Ecto neural progenitor cell (in vitro differentiated cells): ENCODE measurements at regions not wholly inside any gene's neighbourhood (a gene's known extent, or its start where the extent isn't known, plus 50 kb on each side); places are given as distances from the start of the nearest gene placed in this dataset.
A peak's percentile ranks its signal among the peaks of the same experiment; 100 is the strongest.
"Not testable (repeated sequence)": the region's sequence is repeated elsewhere in the genome, so short reads cannot be mapped to it uniquely, and the experiment has no call there.

Experiments used
- DNase-seq: peaks from one replicate; pipeline ENCODE4 v3.0.0-alpha.2; 2018; ENCODE audit warnings: low spot score

DNA sequence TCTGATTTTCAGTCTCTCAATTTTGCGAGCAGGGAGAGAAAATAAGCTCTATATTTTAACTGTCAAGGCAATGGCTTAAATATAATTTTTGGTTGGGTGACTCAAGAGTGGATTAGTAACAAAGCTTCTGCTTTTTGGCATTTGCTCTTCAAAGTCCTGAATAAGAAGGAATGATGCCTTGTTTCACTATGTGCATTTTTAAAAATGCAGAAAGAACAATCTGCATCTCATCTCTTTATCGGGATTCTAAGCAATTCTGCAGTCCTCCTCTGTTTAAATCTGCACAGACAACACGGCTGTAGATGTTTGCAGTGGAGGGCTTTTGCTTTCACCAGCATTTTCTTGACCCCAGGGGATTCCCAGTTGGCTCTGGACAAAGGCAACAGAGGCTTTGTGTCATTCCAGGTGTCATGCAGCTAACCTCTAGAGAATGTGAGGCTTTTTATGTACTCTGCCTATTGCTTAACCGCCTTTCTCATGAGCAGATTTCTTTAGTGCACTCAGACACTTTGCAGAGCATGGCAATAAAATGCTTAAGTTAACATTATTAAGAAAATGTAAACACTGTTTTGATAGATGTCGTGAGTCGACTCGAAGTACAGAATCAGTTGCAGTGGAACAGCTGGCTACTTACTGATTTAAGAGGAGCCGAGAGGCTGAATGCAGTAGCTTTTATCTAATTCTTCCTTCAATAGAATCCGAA is 783.2 kb upstream of the NEGR1 start:
- DNase-seq = peak; percentile 65

DNA sequence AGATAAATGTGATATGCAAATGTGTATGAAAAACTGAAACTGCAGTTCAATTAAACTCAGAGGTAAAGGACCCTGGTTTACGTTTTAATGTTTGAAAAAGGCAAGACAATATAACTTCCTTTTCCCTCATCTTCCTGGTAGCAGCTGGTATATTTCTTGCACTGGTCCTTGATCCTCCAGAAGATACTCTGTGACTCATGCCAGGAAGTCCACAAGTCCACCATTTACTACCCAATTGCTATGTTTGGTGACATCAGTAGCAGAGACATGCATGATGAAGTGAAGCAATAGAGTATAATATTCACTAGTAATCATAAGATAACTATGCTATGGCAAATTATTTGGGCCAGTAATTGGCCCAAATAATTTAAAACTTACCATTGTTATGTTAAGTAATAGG is 774.5 kb upstream of the NEGR1 start:
- no peak for DNase-seq

DNA sequence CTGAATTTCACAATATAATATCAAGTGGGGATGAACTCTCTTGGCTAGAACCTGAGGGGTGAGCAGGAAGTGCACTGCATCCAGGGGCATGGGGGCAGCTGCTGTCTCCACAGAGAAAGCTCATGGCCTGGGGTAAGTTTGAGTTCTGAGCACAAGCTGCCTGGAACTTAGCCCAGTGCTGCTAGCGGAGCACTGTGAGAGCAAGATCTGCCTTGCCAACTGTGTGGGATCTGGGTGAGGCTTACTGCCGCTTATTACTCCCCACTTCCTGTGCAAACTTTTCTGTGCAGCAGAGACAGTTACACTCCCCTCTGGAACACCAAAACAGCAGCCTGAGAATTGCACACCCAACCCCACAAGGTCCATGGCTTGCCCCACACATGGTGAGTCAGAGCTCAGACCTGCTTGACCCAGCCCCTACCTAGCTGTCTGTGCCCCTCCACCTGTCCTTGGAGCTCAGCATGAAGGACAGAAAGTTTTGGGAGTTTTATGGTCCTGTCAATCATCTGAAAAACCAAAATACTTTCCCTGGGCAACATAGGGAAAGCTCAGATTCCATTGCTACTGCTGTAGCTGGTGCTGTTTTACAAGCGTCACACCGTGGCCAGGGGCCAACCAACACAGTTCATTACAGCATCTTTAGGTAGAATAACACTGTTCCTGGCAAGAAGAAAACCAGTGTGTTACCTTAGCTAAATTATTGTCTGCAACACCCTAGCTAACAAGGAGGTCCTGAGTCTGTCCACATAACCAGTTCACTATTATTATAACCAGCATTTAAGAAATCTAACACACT is 762.1 kb upstream of the NEGR1 start:
- DNase-seq = no peak

DNA sequence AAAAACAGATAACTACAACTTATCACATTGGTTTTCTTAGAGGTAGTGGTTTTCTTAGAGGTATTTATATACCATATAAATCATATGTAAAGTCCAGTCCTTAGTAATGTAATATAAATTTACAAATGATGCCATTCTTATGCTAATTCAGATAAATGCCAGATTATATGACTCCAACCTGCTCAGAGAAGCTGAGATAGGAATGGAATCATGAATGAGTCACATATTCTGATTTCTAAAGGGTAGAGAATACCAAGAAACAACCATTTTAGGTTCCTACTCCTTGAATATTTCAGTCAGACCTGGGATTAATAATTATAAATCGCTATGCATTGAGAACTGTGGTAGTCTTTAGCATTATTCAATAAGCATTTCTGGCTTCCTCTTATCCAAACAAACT is 760.1 kb upstream of the NEGR1 start:
- no peak for DNase-seq

DNA sequence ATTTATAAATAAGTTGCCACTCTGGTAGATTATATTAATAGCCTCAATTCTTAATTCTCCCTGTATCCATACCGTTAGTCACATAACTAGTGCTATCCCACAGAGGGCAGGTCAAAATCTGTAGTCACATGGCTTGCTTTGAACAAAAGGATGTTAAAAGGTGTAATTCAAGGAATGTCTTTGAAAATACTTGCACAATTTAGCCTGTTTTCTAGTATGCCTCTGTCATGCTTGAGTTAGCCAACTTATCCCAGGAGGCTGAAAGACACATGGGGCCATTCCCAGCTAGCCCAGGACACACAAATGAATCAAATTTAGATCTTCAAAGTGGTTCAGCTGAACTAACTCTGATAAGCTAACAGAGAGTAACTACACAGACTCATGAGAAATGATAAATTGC is 758.5 kb upstream of the NEGR1 start:
- no peak for DNase-seq

DNA sequence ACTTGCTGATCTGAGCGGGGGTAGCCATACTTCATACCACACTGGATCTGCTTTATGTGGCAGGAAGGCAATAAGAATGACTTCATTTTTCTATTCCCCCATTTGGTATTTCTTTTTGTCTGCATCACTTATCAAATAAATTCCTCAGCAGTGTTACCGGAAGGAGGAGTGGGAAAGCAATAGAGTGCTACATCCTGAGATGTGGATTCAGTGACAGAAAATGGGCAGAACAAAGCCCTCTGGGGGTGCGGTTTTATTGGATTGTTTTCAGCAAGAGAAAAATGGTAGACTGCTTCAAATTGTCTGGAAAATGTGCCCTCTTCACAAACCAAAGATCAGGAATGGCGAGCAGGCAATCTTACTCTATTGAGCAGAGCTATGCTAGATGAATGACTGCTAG is 751.9 kb upstream of the NEGR1 start:
- no peak for DNase-seq

DNA sequence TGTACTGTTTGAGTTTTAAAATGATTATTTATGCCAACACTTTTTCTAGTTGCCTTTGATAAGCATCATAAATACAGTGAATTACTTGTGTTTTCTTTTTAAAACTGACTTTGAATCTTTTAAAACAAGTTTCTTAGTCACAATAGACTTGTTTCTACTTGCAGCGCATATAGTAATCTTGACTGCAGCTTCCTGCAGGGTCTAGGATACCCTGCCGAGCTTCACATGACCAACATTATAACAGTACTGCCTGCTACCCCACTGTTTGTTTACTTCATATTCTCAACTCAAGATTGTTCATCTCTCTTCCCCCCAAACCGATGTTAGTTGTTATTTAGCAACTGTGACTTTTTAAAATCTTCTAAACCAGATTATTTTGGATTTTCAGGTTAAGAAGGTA is 751.3 kb upstream of the NEGR1 start:
- DNase-seq = no peak

DNA sequence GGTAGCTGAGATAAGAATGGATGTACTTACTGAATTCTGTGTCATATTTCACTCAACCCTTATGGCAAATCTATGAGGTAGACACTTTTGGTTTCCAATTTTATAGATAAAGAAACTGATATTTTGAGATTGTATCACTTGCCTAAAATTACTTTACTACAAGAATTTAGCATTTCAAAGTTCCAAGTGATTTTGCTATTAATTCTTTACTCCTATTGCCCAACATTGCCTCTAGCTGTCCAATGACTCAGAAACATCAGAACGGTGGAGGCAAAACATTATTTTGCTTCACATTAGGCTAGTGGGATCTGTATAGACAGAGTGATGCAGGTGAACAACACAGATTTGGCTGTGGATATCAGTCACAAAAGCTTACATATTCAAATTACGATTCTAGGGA is 747.2 kb upstream of the NEGR1 start:
- no peak for DNase-seq

DNA sequence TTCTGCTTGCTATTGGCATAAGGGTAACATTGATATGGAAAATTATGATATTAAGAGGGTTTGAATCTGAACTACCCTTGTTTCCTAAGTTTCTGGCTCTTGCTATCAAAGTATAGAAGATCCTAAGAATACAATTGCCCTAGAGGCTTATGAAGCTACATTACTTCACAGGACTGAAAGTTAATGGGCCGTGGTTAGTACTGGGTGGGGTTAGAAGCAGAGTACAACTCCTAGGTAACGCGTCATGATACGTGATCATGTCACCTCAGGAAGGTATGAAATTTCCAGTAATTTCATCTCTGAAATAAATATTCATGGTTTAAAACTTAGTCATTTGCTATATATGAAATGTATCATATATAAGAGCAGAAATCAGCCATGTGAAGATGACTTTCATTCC is 743.8 kb upstream of the NEGR1 start:
- DNase-seq = no peak

DNA sequence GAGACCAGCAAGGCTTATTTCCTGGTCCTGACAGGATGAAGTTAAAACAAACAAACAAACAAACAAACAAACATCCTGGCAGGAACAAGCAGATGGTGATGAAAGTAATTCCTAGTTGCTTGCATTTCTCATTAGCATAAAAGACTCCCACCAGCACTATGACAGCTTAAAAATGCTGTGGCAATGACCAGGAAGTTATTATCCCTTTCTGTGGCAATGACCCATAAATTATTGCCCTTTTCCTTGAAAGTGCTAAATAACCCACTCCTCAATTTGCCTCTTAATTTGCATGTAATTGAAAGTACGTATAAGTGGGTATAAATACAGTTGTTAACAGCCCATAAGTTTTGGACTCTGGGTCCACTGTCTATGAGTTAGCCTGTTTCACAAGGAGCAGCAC is 727.6 kb upstream of the NEGR1 start:
- no peak for DNase-seq

DNA sequence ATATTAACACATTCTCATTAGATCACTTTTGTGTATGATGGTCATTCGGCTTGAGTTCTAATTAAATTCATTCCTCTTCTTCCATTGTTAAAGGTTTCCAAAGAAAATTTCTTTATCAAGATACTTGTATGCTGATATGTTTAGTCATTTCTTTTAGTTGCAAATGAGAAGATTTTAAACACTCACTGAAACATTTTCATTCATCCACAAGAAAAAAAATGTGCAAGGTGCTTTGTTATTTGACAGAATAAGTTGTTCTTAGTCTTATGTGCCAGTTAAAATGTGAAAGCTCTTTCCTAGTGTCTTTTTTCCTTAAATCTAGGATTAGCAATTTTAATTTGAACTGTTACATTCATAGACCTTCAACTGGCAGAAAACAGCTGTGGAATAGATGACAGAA is 727.0 kb upstream of the NEGR1 start:
- DNase-seq = no peak

DNA sequence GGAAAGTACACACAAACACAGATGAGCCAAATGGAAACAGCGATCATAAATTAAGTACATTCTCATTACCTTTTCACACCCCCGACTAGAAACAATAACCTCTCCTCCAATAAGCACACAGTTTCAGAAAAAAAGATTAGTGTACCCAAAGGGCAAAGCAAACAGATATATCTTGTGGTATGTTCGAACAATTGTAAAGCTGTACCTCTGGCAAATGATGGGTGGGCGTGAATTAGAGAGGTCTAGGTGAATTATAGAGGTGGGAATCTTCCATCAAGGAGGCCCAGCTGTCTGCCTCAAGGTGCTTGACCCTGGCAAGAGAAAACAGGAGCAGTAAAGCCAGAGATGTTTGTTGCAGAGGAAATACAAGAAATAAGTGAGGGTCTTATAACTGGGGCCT is 715.3 kb upstream of the NEGR1 start:
- no peak for DNase-seq

DNA sequence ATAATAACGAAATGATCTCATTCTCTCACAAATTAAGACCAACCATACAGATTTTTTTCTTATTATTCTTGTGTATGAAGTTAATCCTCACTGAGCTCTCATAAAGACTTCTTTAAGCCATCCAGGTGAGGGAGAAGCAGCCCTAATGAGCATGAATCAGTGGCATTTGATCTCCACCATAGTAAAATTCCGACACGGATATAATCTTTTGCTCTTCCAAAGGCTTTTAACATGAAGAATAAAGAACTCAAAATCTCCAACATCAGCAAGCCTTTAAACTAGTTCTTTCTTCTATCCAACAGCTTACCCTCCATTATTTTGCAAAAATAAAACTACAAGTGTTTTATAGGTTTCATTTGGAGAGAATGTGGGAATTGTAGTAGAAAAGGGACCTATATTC is 714.7 kb upstream of the NEGR1 start:
- DNase-seq = no peak

DNA sequence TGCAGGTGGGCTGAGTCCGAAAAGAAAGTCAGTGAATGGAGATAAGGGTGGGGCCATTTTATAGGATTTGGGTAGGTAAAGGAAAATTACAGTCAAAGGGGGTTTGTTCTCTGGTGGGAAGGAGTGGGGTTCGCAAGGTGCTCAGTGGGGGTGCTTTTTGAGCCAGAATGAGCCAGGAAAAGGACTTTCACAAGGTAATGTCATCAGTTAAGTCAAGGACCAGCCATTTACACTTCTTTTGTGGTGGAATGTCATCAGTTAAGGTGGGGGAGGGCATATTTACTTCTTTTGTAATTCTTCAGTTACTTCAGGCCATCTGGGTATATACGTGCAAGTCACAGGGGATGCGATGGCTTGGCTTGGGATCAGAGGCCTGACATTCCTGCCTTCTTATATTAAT is 705.5 kb upstream of the NEGR1 start:
- DNase-seq = not testable (repeated sequence)

DNA sequence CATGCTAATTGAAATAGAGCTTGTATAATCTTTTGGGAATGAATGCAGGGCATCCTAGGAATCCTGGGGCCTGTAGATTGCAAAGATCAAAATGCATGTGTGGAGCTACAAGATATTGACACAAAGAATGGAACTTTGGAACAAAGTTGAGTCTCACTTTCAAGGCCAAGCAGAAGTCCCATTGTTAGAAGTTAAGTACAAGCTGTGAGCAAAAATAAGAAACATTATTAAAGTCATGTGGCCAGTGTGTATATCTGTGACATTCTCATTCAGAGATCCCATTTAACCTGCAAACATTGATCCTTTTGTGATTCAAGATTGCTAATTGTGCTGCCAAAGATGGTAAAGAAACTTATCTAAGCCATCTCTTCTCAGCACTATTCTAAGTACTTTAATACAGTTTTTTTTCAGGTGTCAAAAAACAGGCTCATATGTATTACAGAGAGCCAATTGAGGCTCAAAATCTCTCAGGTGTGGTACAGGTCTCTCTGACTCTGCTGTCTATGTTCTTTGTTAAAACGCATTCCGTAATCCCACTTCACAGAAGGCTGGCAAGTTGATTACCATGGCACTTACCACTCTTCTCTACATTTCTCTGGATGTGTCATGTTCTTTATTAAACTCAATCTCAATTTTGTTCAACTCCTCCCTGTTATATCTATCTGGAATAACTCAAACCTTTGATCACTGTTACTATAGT is 704.4 kb upstream of the NEGR1 start:
- DNase-seq = no peak

DNA sequence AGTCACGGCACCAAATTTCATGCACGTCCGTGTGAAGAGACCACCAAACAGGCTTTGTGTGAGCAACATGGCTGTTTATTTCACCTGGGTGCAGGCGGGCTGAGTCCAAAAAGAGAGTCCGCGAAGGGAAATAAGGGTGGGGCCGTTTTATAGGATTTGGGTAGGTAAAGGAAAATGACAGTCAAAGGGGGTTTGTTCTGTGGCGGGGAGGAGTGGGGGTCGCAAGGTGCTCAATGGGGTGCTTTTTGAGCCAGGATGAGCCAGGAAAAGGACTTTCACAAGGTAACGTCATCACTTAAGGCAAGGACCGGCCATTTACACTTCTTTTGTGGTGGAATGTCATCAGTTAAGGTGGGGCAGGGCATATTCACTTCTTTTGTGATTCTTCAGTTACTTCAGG is 702.7 kb upstream of the NEGR1 start:
- DNase-seq = not testable (repeated sequence)

DNA sequence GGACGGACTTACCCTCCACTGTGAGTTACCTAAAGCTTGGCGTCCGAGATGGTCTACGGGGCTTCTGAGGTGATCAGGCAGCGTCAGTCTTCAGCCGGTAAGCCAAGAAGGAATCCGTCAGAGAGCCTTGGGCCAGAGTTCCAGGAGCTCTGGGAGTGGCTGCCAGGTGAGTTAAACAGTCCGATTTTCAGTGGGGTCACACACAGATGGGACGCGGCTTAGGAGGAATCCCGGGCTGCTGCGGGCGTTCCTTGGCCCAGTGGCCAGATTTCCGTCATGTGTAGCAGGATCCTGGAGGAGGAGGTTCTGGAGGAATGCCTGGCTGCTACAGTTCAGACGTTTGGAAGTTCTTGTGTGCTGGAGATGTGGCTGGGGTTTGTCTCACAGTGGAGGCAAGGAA is 700.7 kb upstream of the NEGR1 start:
- DNase-seq = not testable (repeated sequence)

DNA sequence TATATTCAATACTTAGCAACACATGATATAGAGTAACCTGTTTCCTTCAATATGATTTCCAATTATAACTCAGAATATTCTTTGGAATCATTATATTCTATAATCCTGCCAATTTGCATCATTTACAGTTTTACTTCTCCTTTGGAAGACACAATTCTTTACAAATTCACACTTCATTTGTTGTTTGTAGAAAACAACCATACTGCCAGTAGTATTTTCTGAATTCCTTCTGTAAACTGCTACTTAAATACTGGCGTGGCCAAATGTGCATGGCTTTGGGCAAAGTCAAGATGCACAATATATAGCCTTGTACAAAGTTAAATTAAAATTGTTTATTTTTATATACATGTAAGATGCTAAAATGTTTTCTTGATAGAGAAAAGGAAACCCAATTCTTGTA is 687.1 kb upstream of the NEGR1 start:
- DNase-seq = no peak

DNA sequence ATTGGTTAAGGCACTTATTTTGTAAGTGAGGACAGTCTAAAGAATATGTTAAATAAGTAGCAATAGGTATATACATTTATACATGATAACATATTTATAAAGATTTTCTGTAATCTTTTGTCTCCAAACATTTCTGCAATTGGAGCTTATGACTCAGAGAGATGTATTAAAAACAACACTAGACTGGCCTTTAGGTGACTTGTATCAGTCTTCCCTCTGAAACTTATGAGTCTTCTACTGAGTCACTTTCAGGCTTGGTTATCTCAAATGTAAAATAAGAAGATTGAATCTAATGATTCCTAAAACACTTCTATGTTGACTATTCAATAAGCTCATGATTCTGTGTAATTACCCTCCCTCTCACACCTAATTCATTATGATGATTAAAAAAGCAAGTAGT is 672.6 kb upstream of the NEGR1 start:
- DNase-seq = no peak

DNA sequence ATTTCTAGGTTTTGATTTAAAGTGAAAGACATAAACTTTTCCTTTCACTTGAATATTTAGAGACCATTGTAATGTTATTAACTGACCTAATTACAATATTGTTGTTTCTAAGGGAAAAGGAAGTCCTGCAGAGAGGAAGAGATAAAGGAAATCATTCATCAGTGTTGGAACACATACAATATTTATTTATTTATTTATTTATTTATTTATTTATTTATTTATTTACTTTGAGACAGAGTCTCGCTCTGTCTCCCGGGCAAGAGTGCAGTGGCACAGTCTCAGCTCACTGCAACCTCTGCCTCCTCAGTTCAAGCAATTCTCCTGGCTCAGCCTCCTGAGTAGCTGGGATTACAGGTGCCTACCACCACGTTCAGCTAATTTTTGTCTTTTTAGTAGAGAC is 668.6 kb upstream of the NEGR1 start:
- not testable (repeated sequence) for DNase-seq

DNA sequence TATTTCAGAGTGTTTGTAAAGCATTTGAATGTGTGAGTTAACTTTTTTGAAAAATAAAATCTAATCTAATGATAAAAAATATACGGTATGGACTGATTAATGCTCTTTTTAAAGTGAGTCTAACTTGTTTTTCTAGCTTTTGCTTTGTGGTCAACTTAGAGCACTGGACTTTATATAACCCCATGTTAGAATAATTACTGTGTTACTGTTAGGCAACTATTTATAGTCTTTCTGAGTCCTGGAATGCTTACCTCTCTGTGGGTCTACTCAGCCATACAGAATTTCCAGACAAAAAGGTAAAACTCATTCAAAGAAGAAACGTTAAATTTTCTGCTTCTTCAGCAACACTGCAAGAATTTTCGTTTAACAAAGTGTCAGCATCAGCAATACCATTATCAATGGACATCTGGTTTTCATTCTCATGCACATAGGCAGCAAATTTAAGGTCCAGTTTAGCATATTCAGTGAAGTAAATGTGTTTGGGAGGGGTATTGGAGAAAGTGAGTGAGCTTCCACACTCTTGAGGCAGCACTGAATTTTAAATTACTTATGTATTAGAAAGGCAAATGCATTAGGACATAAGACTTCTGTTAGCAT is 664.7 kb upstream of the NEGR1 start:
- DNase-seq = no peak

DNA sequence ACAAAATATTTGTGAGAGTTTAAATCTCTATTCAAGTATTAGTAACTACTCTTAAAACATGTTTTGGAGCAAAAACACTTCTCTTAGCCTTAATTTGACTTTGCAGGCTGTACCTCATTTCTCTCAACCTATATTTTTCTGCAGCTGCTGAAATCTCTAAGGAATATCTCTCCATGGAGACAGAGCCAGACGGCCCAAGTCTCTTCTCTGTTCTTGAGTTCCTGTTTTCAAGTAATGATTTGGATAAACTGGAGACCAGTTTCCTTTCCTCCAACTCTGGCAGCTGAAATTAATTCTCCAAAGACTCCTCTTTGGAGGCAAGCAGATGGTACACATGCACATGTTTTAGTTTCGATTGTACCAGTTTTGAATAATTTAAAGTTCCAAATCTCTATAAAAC is 659.7 kb upstream of the NEGR1 start:
- DNase-seq = no peak

DNA sequence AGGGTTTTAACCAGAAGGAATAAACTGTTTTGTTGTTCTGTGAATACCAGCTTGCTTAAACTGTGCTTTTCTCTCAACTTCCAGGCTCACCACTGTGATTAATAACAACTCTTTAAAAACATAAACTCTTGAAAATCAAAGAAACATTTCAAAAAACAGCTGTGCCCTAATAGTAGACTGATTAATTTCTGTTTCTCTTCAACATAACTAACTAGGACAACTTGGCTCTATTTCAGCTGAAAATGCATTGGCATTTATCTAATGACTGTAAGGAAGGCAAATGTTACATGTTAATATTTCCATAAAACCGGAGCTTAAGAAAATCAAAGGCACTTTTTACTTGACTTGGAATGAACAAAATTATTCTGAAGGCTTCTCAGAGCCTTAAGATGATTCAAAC is 656.1 kb upstream of the NEGR1 start:
- DNase-seq = no peak
